AG08396 (cell line): ENCODE measurements at regions not wholly inside any gene's neighbourhood (a gene's known extent, or its start where the extent isn't known, plus 50 kb on each side); places are given as distances from the start of the nearest gene placed in this dataset.

ENCODE experiments used
- DNase-seq: peaks from one replicate; pipeline ENCODE4 v3.0.0; 2012; ENCODE audit warnings: low spot score, mixed read lengths

- no peak for DNase-seq
Measured at GRCh38 chr5:107293541-107294210, 377.1 kb downstream of the EFNA5 start.

GRCh38 chr5:107291866-107292265 lies 378.9 kb downstream of the EFNA5 start:
- DNase-seq: no peak

- no peak for DNase-seq
Measured at GRCh38 chr5:107290780-107291398, 379.8 kb downstream of the EFNA5 start.

GRCh38 chr5:107289030-107289714 lies 381.6 kb downstream of the EFNA5 start:
- no peak for DNase-seq

GRCh38 chr5:107286447-107287098 lies 384.2 kb downstream of the EFNA5 start:
- DNase-seq: no peak

GRCh38 chr5:107285772-107286171 lies 385.0 kb downstream of the EFNA5 start:
- DNase-seq: no peak

GRCh38 chr5:107284822-107285525 lies 385.8 kb downstream of the EFNA5 start:
- DNase-seq: no peak

- DNase-seq: no peak
Measured at GRCh38 chr5:107282061-107282460, 388.7 kb downstream of the EFNA5 start.

- DNase-seq: no peak
Measured at GRCh38 chr5:107278774-107279173, 392.0 kb downstream of the EFNA5 start.

- no peak for DNase-seq
Measured at GRCh38 chr5:107277485-107278125, 393.1 kb downstream of the EFNA5 start.

GRCh38 chr5:107275333-107275732 lies 395.4 kb downstream of the EFNA5 start:
- DNase-seq: no peak

- DNase-seq: no peak
Measured at GRCh38 chr5:107274571-107274970, 396.2 kb downstream of the EFNA5 start.

- DNase-seq: no peak
Measured at GRCh38 chr5:107272954-107273353, 397.8 kb downstream of the EFNA5 start.

GRCh38 chr5:107272509-107272908 lies 398.2 kb downstream of the EFNA5 start:
- DNase-seq: no peak

- DNase-seq: no peak
Measured at GRCh38 chr5:107271682-107272350, 398.9 kb downstream of the EFNA5 start.

GRCh38 chr5:107270561-107270960 lies 400.2 kb downstream of the EFNA5 start:
- DNase-seq: no peak

- no peak for DNase-seq
Measured at GRCh38 chr5:107269678-107270077, 401.1 kb downstream of the EFNA5 start.

- DNase-seq: no peak
Measured at GRCh38 chr5:107269256-107269655, 401.5 kb downstream of the EFNA5 start.

GRCh38 chr5:107268241-107268640 lies 402.5 kb downstream of the EFNA5 start:
- DNase-seq: no peak

GRCh38 chr5:107266100-107266499 lies 404.6 kb downstream of the EFNA5 start:
- no peak for DNase-seq

- DNase-seq: no peak
Measured at GRCh38 chr5:107265193-107265592, 405.5 kb downstream of the EFNA5 start.
